ENCODE measurements at regions not wholly inside any gene's neighbourhood (a gene's known extent, or its start where the extent isn't known, plus 50 kb on each side); places are given as distances from the start of the nearest gene placed in this dataset.

- TF ChIP-seq CTCF (IDR thresholded peaks at IDR 0.05), result no peak
- TF ChIP-seq POLR2AphosphoS5 (IDR thresholded peaks at IDR 0.05; ENCODE audit: insufficient read depth in 1 of 2, low read depth in 1 of 2), result no peak
Observed at GRCh38 chr2:16330012-16330411, 335.6 kb downstream of the CYRIA start.
